ENCODE measurements at regions not wholly inside any gene's neighbourhood (a gene's known extent, or its start where the extent isn't known, plus 50 kb on each side); places are given as distances from the start of the nearest gene placed in this dataset.

- TF ChIP-seq POU6F1 (CRISPR knock-in tag; IDR thresholded peaks at IDR 0.05; ENCODE audit: borderline replicate concordance, low read depth) (no peak), ZFP3 (CRISPR knock-in tag; IDR thresholded peaks at IDR 0.05) (no peak), RARB (CRISPR knock-in tag; IDR thresholded peaks at IDR 0.05) (no peak), ARNTL (CRISPR knock-in tag; IDR thresholded peaks at IDR 0.05; ENCODE audit: borderline replicate concordance, low read depth) (no peak), PATZ1 (CRISPR knock-in tag; IDR thresholded peaks at IDR 0.05; ENCODE audit: borderline replicate concordance) (no peak), BACH2 (CRISPR knock-in tag; IDR thresholded peaks at IDR 0.05; ENCODE audit: borderline replicate concordance) (no peak), ZNF8 (CRISPR knock-in tag; IDR thresholded peaks at IDR 0.05) (no peak), CSRNP3 (CRISPR knock-in tag; IDR thresholded peaks at IDR 0.05) (no peak), ZFP30 (CRISPR knock-in tag; IDR thresholded peaks at IDR 0.05) (no peak), ZC3H10 (CRISPR knock-in tag; IDR thresholded peaks at IDR 0.05) (no peak), ZNF70 (CRISPR knock-in tag; IDR thresholded peaks at IDR 0.05) (no peak), ISL1 (CRISPR knock-in tag; IDR thresholded peaks at IDR 0.05) (no peak), SNAI2 (CRISPR knock-in tag; IDR thresholded peaks at IDR 0.05) (no peak)
- no peak for ATAC-seq
These were observed 132.1 kb downstream of the RAB38 start for GRCh38 chr11:88043149-88043548.

- ATAC-seq: no peak
- TF ChIP-seq ZC3H10 (CRISPR knock-in tag; IDR thresholded peaks at IDR 0.05): no peak
- TF ChIP-seq CSRNP3 (CRISPR knock-in tag; IDR thresholded peaks at IDR 0.05): no peak
- no peak for TF ChIP-seq OSR1 (CRISPR knock-in tag; IDR thresholded peaks at IDR 0.05)
- TF ChIP-seq CSDC2 (CRISPR knock-in tag; IDR thresholded peaks at IDR 0.05): no peak
- TF ChIP-seq POU6F1 (CRISPR knock-in tag; IDR thresholded peaks at IDR 0.05; ENCODE audit: borderline replicate concordance, low read depth): no peak
- TF ChIP-seq SNAI2 (CRISPR knock-in tag; IDR thresholded peaks at IDR 0.05): no peak
- TF ChIP-seq GLIS3 (CRISPR knock-in tag; IDR thresholded peaks at IDR 0.05): no peak
- no peak for TF ChIP-seq PATZ1 (CRISPR knock-in tag; IDR thresholded peaks at IDR 0.05; ENCODE audit: borderline replicate concordance)
- TF ChIP-seq ARNTL (CRISPR knock-in tag; IDR thresholded peaks at IDR 0.05; ENCODE audit: borderline replicate concordance, low read depth): no peak
- no peak for TF ChIP-seq ZNF8 (CRISPR knock-in tag; IDR thresholded peaks at IDR 0.05)
- TF ChIP-seq TOX (CRISPR knock-in tag; IDR thresholded peaks at IDR 0.05; ENCODE audit: borderline replicate concordance): no peak
- TF ChIP-seq ISL1 (CRISPR knock-in tag; IDR thresholded peaks at IDR 0.05): no peak
- TF ChIP-seq RARB (CRISPR knock-in tag; IDR thresholded peaks at IDR 0.05): no peak
- no peak for TF ChIP-seq ESRRG (CRISPR knock-in tag; IDR thresholded peaks at IDR 0.05)
- TF ChIP-seq ZNF565 (CRISPR knock-in tag; conservative IDR thresholded peaks at IDR 0.05; ENCODE audit: low read depth): no peak
These were observed 132.6 kb downstream of the RAB38 start for GRCh38 chr11:88042647-88043046.

- TF ChIP-seq SNAI2 (CRISPR knock-in tag; IDR thresholded peaks at IDR 0.05) (no peak), ZC3H10 (CRISPR knock-in tag; IDR thresholded peaks at IDR 0.05) (no peak), GLIS3 (CRISPR knock-in tag; IDR thresholded peaks at IDR 0.05) (no peak), ZFP3 (CRISPR knock-in tag; IDR thresholded peaks at IDR 0.05) (no peak), TOX (CRISPR knock-in tag; IDR thresholded peaks at IDR 0.05; ENCODE audit: borderline replicate concordance) (no peak), POU6F1 (CRISPR knock-in tag; IDR thresholded peaks at IDR 0.05; ENCODE audit: borderline replicate concordance, low read depth) (no peak), TCF4 (CRISPR knock-in tag; IDR thresholded peaks at IDR 0.05; ENCODE audit: borderline replicate concordance) (no peak), ESRRG (CRISPR knock-in tag; IDR thresholded peaks at IDR 0.05) (no peak), CSDC2 (CRISPR knock-in tag; IDR thresholded peaks at IDR 0.05) (no peak)
These were observed 133.0 kb downstream of the RAB38 start for GRCh38 chr11:88042238-88042637.

More at GRCh38 chr11:88042238-88042637, 133.0 kb downstream of the RAB38 start:
- ATAC-seq: no peak
